Vagina (tissue), 2 donors: ENCODE measurements at regions not wholly inside any gene's neighbourhood (a gene's known extent, or its start where the extent isn't known, plus 50 kb on each side); places are given as distances from the start of the nearest gene placed in this dataset.

Experiments used
- CTCF ChIP-seq, 3 experiments: fragments of 450-650 bp in 2 of 3; fragments of 200-600 bp in 1 of 3; sonication (generic) in 1 of 3; IDR thresholded peaks; one replicate each; pipeline ENCODE4 v1.5.1; 2017 to 2019; ENCODE audit warnings: antibody characterized with exemption in 3 of 3, mild to moderate bottlenecking in 2 of 3, moderate library complexity in 2 of 3
- POLR2AphosphoS5 ChIP-seq, 2 donors: sonication (generic); formaldehyde crosslinking; IDR thresholded peaks; one replicate each; pipeline ENCODE4 v1.9.0; 2017; ENCODE audit warnings: antibody characterized with exemption in 2 of 2, mild to moderate bottlenecking in 2 of 2, low read depth in 1 of 2; ENCODE audit not compliant: insufficient read depth in 1 of 2

- no peak for TF ChIP-seq POLR2AphosphoS5 (IDR thresholded peaks at IDR 0.05; ENCODE audit: insufficient read depth in 1 of 2, low read depth in 1 of 2)
- no peak for TF ChIP-seq CTCF (IDR thresholded peaks at IDR 0.05)
Measured at GRCh38 chr5:2140501-2141175, 257.9 kb upstream of the IRX4 start.
